AG04450 (cell line): ENCODE measurements at regions not wholly inside any gene's neighbourhood (a gene's known extent, or its start where the extent isn't known, plus 50 kb on each side); places are given as distances from the start of the nearest gene placed in this dataset.

ENCODE experiments used
- CTCF ChIA-PET: fragments of 300-600, 350-600 bp; formaldehyde crosslinking; extraction: SDS; loops from one replicate; lab custom pipeline; 2022; ENCODE audit warnings: antibody characterized with exemption, inconsistent platforms; lab: Charles Lee
- POLR2A ChIA-PET: fragments of 350-600 bp; formaldehyde crosslinking; extraction: SDS; loops from one replicate; lab custom pipeline; 2021; ENCODE audit warnings: antibody characterized with exemption, inconsistent platforms; lab: Yijun Ruan, JAX
- DNase-seq: peaks from one replicate; pipeline ENCODE4 v3.0.0-alpha.2; 2011; ENCODE audit warnings: low read depth, low spot score
- H3K27ac ChIP-seq: one replicate; pipeline ENCODE4 v1.5.1; 2012; ENCODE audit warnings: low read depth, low read length, control low read depth
- H3K27me3 ChIP-seq: one replicate; pipeline ENCODE4 v1.6.0; 2012; ENCODE audit warnings: low read length; ENCODE audit not compliant: control insufficient read depth, insufficient read depth
- H3K4me3 ChIP-seq: 2 replicates; pipeline ENCODE4 v1.5.1; 2011; ENCODE audit warnings: mild to moderate bottlenecking, low read depth, low read length, control low read depth
- H3K9me3 ChIP-seq: 2 replicates; pipeline ENCODE4 v1.5.1; 2012; ENCODE audit warnings: low read length; ENCODE audit not compliant: control insufficient read depth, insufficient read depth
- CTCF ChIP-seq: IDR thresholded peaks from 2 replicates; pipeline ENCODE4 v1.5.1; 2011; ENCODE audit warnings: low read depth, low read length, control low read depth, inconsistent platforms

GRCh38 chr18:27871726-27872125 is 305.2 kb downstream of the CDH2 start:
- no peaks in the 10 kb centered on the region for H3K9me3 ChIP-seq
- CTCF ChIA-PET: no interaction called here
- POLR2A ChIA-PET: no interaction called here
- no peak overlapping the region for H3K4me3 ChIP-seq
- no peak overlapping the region for H3K27ac ChIP-seq
- TF ChIP-seq CTCF: no peak
- DNase-seq: no peak
- no peaks in the 10 kb centered on the region for H3K27me3 ChIP-seq

GRCh38 chr18:27869735-27870134 is 307.2 kb downstream of the CDH2 start:
- POLR2A ChIA-PET: no interaction called here
- Histone ChIP-seq H3K9me3 (no peaks in the 10 kb centered on the region), H3K27ac (no peak overlapping the region), H3K27me3 (no peaks in the 10 kb centered on the region), H3K4me3 (no peak overlapping the region)
- CTCF ChIA-PET: no interaction called here
- TF ChIP-seq CTCF: no peak
- no peak for DNase-seq

GRCh38 chr18:27865431-27865830 is 311.5 kb downstream of the CDH2 start:
- CTCF ChIA-PET: no interaction called here

GRCh38 chr18:27863780-27864430 is 313.0 kb downstream of the CDH2 start:
- Histone ChIP-seq H3K9me3 (no peaks in the 10 kb centered on the region), H3K27ac (no peak overlapping the region), H3K27me3 (no peaks in the 10 kb centered on the region), H3K4me3 (no peak overlapping the region)
- TF ChIP-seq CTCF: no peak
- POLR2A ChIA-PET: no interaction called here
- DNase-seq: no peak
- CTCF ChIA-PET: no interaction called here

More at GRCh38 chr18:27865431-27865830, 311.5 kb downstream of the CDH2 start:
- TF ChIP-seq CTCF: no peak
- Histone ChIP-seq H3K4me3 (no peak overlapping the region), H3K27me3 (no peaks in the 10 kb centered on the region), H3K27ac (no peak overlapping the region), H3K9me3 (no peaks in the 10 kb centered on the region)
- POLR2A ChIA-PET: no interaction called here
- no peak for DNase-seq

GRCh38 chr18:27862041-27862682 is 314.8 kb downstream of the CDH2 start:
- DNase-seq: no peak
- POLR2A ChIA-PET: no interaction called here
- Histone ChIP-seq H3K4me3 (no peak overlapping the region), H3K27ac (no peak overlapping the region), H3K9me3 (no peaks in the 10 kb centered on the region), H3K27me3 (no peaks in the 10 kb centered on the region)
- TF ChIP-seq CTCF: no peak
- CTCF ChIA-PET: no interaction called here
